Endodermal cell (in vitro differentiated cells): ENCODE measurements at regions not wholly inside any gene's neighbourhood (a gene's known extent, or its start where the extent isn't known, plus 50 kb on each side); places are given as distances from the start of the nearest gene placed in this dataset.

Source experiments
- DNase-seq: peaks from one replicate; pipeline ENCODE4 v3.0.0-alpha.2; 2017
- H3K27ac ChIP-seq: 2 replicates; pipeline ENCODE4 v1.5.1; 2013; ENCODE audit warnings: mild to moderate bottlenecking, low read depth, low read length, moderate library complexity
- H3K27me3 ChIP-seq: 2 replicates; pipeline ENCODE4 v1.6.1; 2013; ENCODE audit warnings: mild to moderate bottlenecking, low read length, moderate library complexity; ENCODE audit not compliant: insufficient read depth, control insufficient read depth, poor library complexity, severe bottlenecking
- H3K36me3 ChIP-seq: 2 replicates; pipeline ENCODE4 v1.7.0; 2013; ENCODE audit warnings: mild to moderate bottlenecking, low read length, moderate library complexity; ENCODE audit not compliant: control insufficient read depth, insufficient read depth
- H3K4me1 ChIP-seq: one replicate; pipeline ENCODE4 v1.7.0; 2013; ENCODE audit warnings: low read length; ENCODE audit not compliant: control insufficient read depth, insufficient read depth
- H3K4me3 ChIP-seq: 2 replicates; pipeline ENCODE4 v1.5.1; 2013; ENCODE audit warnings: mild to moderate bottlenecking, low read length, moderate library complexity
- H3K9ac ChIP-seq: 2 replicates; pipeline ENCODE4 v1.6.1; 2013; ENCODE audit warnings: mild to moderate bottlenecking, low read length, moderate library complexity; ENCODE audit not compliant: poor library complexity, severe bottlenecking; ENCODE audit errors: extremely low read depth
- H3K9me3 ChIP-seq: 2 replicates; pipeline ENCODE4 v1.6.1; 2013; ENCODE audit warnings: mild to moderate bottlenecking, low read length, moderate library complexity; ENCODE audit not compliant: control insufficient read depth
- H3K27ac Mint-ChIP-seq: 2 replicates; pipeline ENCODE4 v1.8.0; 2020; ENCODE audit warnings: mixed read lengths
- H3K27me3 Mint-ChIP-seq: 2 replicates; pipeline ENCODE4 v1.8.0; 2021; ENCODE audit warnings: mild to moderate bottlenecking, mixed read lengths; ENCODE audit not compliant: insufficient read depth
- H3K36me3 Mint-ChIP-seq: 2 replicates; pipeline ENCODE4 v1.8.0; 2020; ENCODE audit warnings: low read depth, mixed read lengths
- H3K4me1 Mint-ChIP-seq: 2 replicates; pipeline ENCODE4 v1.8.0; 2020; ENCODE audit warnings: mixed read lengths
- H3K4me3 Mint-ChIP-seq: 2 replicates; pipeline ENCODE4 v1.8.0; 2020; ENCODE audit warnings: mild to moderate bottlenecking, moderate library complexity, mixed read lengths
- H3K9me3 Mint-ChIP-seq: 2 replicates; pipeline ENCODE4 v1.8.0; 2020; ENCODE audit warnings: mild to moderate bottlenecking, mixed read lengths
- CTCF ChIP-seq: fragments of 200-600 bp; sonication (generic); conservative IDR thresholded peaks from 2 replicates; pipeline ENCODE4 v1.5.0; 2021; ENCODE audit warnings: antibody characterized with exemption, mild to moderate bottlenecking
- WGBS, 2 experiments: methylation state at CpG; one replicate each; pipeline versions ENCODE4 v1.1.5 to v1.1.7; 2013; ENCODE audit warnings: missing lambda C conversion rate in 2 of 2, mixed read lengths in 1 of 2; ENCODE audit not compliant: insufficient coverage in 1 of 2, insufficient read length in 1 of 2; 5-methylcytosine and 5-hydroxymethylcytosine counted together

GRCh38 chr11:104725796-104726408 lies 172.4 kb downstream of the CASP12 start:
- Mint-ChIP-seq H3K27ac (no peak overlapping the region), H3K9me3 (peaks cover 14% of the 10 kb centered on the region), H3K27me3 (no peaks in the 10 kb centered on the region), H3K36me3 (peaks cover 5% of the 10 kb centered on the region), H3K4me3 (no peak overlapping the region), H3K4me1 (no peaks in the 10 kb centered on the region)
- Histone ChIP-seq H3K36me3 (no peaks in the 10 kb centered on the region), H3K4me3 (no peak overlapping the region), H3K4me1 (no peaks in the 10 kb centered on the region), H3K9ac (no peak overlapping the region), H3K27ac (no peak overlapping the region), H3K27me3 (no peaks in the 10 kb centered on the region), H3K9me3 (peaks cover 16% of the 10 kb centered on the region)
- no peak for DNase-seq
- no peak for TF ChIP-seq CTCF
- WGBS, 2 experiments: 80 to 87% methylated on average over 1 to 4 of the region's 4 CpGs

- Histone ChIP-seq H3K9me3 (no peaks in the 10 kb centered on the region), H3K27ac (no peak overlapping the region), H3K27me3 (no peaks in the 10 kb centered on the region), H3K9ac (no peak overlapping the region), H3K4me3 (no peak overlapping the region), H3K36me3 (no peaks in the 10 kb centered on the region), H3K4me1 (no peaks in the 10 kb centered on the region)
- H3K4me3 Mint-ChIP-seq: no peak overlapping the region
- H3K27me3 Mint-ChIP-seq: no peaks in the 10 kb centered on the region
- H3K4me1 Mint-ChIP-seq: no peaks in the 10 kb centered on the region
- WGBS, 2 experiments: 67 to 82% methylated on average over 1 of the region's 1 CpG
- no peaks in the 10 kb centered on the region for H3K9me3 Mint-ChIP-seq
- no peak for TF ChIP-seq CTCF
- no peak for DNase-seq
- H3K36me3 Mint-ChIP-seq: no peaks in the 10 kb centered on the region
- H3K27ac Mint-ChIP-seq: no peak overlapping the region
Measured at GRCh38 chr11:104713401-104713800, 184.9 kb downstream of the CASP12 start.

GRCh38 chr11:104705490-104706190 lies 192.6 kb downstream of the CASP12 start:
- no peak overlapping the region for H3K4me3 ChIP-seq
- H3K27me3 ChIP-seq: no peaks in the 10 kb centered on the region
- DNase-seq: no peak
- no peaks in the 10 kb centered on the region for H3K36me3 ChIP-seq
- H3K27me3 Mint-ChIP-seq: no peaks in the 10 kb centered on the region
- H3K4me3 Mint-ChIP-seq: no peak overlapping the region
- H3K9me3 ChIP-seq: no peaks in the 10 kb centered on the region
- WGBS, 2 experiments: 83 to 90% methylated on average over 1 to 4 of the region's 4 CpGs
- no peaks in the 10 kb centered on the region for H3K4me1 ChIP-seq
- no peak for TF ChIP-seq CTCF
- H3K36me3 Mint-ChIP-seq: no peaks in the 10 kb centered on the region
- H3K27ac Mint-ChIP-seq: no peak overlapping the region
- no peaks in the 10 kb centered on the region for H3K9me3 Mint-ChIP-seq
- no peak overlapping the region for H3K27ac ChIP-seq
- H3K9ac ChIP-seq: no peak overlapping the region
- H3K4me1 Mint-ChIP-seq: no peaks in the 10 kb centered on the region
